NCI-H2107 treated with DMSO at 0.1 percent for 48 hours (cell line): ENCODE measurements at regions not wholly inside any gene's neighbourhood (a gene's known extent, or its start where the extent isn't known, plus 50 kb on each side); places are given as distances from the start of the nearest gene placed in this dataset.

Experiments used
- DNase-seq: peaks from one replicate; lab custom pipeline; 2025; ENCODE audit not compliant: unreplicated experiment; lab: John Stamatoyannopoulos, UW

DNA sequence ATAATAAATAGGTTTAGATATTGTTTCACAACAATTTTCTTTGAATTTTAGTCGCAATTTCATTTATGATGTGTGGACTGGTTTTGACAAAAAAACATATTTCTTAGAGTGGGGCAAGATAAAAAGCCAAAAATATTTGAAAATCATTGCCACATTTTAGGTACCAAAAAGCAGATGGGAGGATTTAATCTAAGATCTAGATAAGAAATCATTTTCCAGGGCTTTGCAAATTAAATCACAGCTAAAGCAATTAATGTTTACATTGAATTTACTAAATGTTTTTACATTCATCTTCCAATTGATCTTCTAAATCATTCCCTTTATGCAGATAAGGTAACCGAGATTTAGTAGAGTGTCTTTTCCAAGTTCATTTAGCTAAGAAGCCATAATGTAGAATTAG lies 1386.0 kb upstream of the TENM4 start:
- no peak for DNase-seq

DNA sequence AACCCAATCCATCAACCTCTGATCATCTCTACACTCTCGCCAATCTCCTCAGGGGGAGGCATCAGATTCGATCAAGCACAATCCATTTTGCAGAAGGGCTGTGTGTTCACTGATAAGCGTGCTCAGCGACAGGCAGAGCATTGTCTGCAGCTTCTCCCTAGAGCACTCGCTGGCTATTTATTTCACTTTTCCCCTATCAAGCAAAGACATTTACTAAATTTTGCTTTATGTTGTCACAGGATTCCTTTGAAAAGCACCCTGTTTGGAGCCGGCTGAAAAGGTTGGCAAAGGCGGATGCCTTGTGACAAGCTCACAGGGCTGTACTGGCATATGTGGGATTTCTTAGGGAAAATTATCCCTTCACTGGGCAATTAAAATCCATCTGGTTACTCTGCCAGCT lies 1381.5 kb upstream of the TENM4 start:
- no peak for DNase-seq

DNA sequence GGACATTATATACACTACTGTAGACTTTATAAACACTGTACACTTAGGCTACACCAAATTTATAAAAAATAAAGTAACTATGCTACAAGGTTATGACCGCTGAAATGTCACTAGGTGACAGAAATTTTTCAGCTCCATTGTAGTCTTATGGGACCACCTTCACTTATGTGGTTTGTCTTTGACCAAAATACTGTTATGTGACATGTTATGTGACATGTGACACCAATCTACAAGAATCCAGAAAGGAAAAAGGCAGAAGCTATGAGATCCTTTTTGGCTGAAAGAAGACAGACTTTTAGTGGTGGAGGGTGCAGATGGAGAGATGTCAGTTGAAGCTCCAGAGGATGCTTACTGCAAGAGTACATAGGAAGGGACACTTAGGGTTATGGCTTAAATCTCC lies 1378.4 kb upstream of the TENM4 start:
- DNase-seq = no peak

DNA sequence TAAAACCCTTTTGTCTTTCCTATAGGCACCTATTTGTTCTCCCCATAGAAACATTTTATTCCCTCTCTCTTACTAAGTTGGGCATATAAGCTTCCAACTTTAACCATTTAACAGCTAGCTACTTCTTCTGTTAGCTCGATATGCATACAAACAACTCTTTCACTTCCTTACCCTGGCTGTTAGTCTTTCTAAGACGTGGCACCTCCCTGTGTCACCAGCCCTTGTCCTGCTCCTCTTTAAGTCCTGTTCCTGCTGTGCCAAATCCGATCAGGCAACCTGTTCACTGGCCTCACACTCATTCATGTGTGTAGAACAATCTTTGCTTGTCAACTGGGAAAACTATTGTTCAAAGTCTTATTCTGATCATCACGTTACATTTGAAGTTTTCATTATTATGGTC lies 1376.1 kb upstream of the TENM4 start:
- DNase-seq = no peak

DNA sequence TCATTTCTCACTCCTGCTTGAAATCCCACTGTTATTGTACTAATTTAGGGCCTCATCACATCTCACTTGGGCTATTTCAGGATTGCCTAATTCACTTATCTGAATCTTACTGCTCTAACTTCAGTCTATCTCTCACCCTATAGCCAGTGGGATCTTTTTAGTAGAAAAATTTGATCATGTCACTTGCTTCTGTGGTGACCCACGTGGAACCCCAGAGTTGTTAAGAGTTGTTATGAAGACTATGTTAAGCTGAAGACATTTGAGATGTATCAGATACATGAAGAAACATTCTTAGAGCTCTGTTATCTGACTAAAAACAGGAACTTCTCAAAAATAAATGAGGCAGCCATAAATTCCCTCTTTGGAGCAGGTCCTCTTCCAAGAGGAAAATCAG lies 1375.6 kb upstream of the TENM4 start:
- no peak for DNase-seq

DNA sequence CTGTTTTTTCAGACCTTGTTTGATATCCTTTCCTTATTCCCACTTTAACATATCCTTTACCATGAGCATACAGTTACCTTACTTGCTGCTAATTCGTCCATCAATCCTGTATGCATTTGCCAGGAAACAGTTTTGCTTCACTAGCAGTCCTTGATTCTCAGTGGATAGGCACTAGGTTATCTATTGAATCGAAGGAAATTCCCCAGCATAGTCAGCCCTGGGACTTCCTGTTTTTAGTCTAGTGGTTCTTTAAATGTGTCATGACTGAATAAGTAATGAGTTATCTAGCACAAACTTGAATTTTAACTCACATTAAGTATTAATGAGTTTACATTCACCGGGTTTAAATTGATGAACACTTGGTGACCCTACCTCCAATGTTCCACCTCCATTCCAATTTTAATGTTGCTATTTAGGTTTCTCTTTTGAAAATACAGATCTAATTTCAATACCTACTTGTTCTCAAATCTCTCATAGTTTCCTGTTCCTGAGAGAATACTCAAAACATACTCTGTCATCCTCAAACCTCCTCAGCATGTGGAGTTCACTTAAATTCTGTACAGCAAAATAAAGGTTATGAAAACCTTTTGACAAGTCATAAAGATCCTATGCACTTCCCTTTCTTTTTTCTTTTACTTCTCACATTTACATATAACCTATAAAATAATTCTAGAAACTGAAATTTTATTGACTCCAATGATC lies 1375.1 kb upstream of the TENM4 start:
- DNase-seq = no peak

DNA sequence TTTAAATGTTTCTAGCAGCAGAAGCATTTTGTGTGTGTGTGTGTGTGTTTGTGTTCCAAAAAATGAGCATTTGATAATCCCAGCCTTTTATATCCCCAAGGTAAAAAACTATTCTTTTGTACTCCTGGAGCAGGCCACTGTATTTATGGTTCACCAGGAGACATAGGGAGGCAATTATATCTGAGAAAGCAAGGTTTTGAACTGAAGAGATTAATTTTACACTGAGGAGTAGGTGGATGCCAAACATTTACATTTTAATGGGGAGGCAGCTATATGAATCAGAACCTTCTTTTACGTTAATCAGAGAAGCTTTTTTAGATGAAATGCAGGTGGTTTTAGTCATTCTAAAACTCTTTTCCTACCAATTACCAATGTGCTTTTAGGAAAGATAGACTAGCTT lies 1374.0 kb upstream of the TENM4 start:
- DNase-seq = no peak

DNA sequence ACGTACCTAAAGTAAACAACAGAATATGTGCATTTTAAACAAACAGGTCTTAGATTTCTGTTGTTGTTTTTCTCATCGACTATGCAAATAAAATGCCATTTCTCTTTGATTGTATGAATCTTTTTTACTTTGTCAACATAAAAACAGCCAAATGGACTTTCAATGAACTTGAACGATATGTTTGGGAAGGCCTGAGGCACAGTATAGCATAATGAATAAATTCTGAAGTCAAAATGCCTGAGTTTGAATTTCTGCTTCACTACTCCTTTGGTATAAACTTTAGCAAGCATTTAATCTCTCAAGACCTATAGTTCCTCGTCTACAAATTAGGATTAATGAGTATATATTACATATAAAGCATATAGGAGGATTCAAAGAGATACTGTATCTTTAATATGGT lies 1369.9 kb upstream of the TENM4 start:
- DNase-seq = no peak

DNA sequence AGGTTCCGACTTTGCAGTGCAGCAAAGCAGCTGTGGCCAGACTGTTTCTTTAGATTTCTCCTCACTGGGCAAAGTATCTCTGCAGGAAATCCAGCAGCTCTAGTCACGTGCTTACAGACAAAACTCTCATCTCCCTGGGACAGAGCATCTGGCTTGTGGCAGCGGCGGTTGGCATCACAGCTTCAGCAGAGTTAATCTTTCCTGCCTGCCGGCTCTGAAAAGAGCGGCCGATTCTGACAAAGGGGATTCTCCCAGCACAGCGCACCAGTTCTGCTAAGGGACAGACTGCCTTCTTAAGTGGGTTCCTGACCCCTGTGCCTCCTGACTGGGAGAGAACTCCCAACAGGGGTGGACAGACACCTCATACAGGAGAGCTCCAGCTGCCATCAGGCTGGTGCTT lies 1357.3 kb upstream of the TENM4 start:
- DNase-seq = no peak

DNA sequence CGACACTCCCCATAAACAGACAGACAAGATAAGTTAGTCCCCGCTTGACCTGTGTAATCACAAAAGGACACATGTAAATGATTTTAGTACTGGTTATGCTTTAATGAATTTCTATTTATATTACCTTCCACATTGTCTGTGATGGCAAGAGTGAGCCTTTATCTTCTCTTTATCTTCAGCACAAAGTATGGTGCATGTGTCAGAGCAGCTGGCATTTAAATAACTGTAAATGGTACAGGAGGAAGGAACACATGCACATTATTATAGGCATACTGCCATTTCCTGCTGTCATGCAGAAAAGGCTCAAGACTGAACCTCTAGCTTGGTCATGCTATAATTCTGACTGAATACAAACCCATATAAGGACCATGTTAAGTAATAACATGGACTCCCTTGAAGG lies 1342.7 kb upstream of the TENM4 start:
- no peak for DNase-seq

DNA sequence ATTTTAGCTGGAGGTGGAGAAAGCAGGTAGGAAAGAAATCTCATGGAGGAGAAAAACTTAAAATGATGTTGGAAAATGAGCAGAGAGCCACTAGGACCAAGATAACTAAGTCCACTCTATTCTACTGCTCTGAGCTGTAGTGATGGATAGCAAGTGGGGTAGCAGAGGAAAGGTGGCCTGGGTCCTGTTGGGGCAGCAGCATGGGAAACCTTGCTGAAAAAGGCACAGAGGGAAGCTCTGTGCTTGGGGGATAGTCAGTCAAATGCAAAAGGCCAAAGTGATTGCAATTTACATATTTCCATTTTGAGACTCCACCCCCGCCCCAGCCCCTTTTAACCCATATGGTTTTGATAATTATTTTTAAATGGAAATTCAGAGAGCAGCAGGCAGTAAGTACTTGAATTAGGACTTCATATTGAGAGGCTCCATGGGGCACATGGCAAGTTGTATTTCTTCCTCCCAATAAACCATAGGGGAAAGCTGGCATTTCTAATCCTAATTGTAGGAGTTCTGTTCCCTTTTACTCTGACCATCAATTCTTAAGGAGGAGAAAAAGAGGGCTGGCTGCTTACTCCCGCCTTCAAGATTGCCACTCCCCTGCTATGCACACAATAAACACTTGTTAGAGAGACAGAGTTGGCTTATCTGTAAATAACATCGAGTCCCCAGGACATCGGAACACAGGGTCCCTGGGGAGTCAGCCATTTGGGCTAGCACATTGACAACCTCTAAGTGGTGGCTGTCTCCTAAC lies 1341.5 kb upstream of the TENM4 start:
- no peak for DNase-seq

DNA sequence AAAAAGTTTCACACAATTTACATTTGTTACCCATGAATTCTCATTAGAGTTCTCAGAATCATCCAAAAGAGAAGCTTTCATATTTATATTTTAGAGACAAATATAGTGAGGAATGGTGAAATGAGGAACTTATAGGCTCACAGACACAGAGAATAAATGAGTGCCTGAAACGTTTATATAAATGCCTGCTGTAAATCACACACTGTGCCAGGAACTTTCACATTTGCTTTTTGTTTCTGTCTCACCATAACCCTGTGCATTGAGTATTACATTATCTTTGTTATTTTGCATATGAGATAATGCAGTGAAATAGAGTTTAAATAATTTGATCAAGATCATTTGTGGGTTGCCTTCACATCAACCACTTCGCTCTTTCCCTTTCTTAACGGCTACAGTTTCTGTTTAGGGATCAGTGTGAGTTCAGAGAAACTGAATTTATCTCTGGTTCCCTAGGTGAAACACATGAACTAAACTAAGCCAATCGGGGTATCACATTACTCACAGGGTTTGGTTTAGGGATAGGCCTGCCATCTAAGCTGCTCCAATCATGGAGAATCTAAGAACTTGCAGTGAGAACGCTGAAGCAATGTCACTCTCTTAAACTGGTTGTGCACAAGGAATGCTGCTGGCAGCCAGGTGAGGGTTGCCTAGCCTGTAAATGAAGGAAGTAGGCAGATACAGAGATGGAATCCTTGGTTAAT lies 1339.2 kb upstream of the TENM4 start:
- DNase-seq = no peak

DNA sequence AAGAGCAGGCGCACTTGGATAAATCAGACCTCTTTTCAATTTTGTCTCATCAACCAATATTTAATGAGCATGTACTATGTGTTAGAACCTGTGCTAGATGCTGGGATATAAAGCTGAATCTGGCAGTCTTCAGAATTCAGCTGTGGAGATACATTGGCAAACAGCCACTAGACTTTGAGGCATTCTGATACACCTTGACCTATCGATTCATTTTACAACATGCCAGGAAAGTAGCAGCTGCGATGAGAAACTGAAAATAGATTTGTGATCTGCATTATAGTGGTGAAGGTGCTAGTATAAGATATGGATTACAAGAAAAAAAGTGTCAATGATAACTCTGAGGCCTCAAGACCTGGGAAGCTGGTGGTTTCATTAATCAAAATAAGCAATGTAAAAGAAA lies 1338.1 kb upstream of the TENM4 start:
- no peak for DNase-seq

DNA sequence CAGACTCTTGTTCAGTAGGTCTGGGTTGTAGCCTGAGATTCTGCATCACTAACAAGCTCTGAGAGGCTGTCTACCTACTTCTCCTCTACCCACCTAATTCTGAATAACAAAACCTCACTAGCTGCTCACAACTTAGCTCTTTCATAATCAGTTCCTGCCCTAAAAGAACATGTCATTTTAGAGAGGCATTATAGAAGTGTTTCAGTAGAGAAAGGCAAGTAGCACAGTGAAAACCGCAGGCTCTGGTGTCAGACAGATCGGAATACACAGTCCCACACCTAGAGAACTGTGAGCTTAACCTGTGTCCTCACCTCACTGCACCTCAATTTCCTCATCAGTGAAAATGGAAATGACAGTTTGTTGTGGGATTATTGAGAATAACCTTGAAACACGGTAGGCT lies 1337.6 kb upstream of the TENM4 start:
- no peak for DNase-seq

DNA sequence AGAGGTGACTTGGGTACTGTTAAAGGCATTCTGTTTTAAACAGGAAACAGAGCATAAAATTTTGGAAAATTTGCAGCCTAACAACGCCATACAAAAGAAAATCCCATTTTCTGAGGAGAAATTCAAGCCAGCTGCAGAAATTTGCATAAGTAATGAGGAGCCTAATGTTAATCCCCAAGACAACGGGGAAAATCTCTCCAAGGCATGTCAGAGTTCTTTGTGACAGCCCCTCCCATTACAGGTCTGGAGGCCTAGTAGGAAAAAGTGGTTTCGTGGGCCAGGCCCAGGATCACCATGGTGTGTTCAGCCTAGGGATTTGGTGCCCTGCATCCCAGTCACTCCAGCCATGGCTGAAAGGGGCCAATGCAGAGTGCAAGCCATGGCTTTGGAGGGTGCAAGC lies 1333.1 kb upstream of the TENM4 start:
- no peak for DNase-seq

DNA sequence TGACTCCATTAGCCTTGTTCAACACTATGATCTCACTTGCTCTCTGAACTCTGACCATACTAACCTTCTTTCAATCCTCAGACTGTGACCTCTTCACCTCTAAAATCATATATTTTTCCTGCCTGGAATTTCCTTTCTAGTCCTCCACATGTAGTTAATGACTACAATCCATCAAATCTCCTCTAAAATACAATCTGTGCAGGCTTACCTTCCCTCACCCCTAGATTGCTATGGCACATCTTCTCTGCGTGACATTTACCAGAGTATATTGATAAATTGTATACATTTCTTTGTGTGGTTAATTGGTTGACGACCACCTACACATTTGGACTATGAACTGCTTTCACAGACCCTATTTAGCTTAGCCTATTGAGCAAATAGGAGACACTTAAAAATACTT lies 1330.2 kb upstream of the TENM4 start:
- DNase-seq = no peak

DNA sequence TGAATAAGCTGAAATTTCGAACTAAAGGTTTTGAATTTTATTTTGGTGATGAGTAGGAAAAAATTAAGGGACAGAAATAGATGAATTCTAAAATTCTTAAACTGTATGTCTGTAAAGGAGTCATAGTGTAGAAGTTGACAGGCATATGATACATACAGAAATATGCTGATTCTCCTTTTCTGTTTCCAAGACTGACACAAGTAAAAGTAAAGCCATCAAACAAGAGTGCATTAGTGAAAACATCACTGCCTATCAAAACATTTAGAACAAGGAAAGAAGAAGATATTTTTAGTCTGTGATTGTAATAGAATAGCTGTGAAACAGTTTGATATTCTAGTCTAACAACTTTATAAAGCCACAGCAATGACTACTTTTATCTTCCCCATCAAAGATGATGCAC lies 1318.0 kb upstream of the TENM4 start:
- no peak for DNase-seq

DNA sequence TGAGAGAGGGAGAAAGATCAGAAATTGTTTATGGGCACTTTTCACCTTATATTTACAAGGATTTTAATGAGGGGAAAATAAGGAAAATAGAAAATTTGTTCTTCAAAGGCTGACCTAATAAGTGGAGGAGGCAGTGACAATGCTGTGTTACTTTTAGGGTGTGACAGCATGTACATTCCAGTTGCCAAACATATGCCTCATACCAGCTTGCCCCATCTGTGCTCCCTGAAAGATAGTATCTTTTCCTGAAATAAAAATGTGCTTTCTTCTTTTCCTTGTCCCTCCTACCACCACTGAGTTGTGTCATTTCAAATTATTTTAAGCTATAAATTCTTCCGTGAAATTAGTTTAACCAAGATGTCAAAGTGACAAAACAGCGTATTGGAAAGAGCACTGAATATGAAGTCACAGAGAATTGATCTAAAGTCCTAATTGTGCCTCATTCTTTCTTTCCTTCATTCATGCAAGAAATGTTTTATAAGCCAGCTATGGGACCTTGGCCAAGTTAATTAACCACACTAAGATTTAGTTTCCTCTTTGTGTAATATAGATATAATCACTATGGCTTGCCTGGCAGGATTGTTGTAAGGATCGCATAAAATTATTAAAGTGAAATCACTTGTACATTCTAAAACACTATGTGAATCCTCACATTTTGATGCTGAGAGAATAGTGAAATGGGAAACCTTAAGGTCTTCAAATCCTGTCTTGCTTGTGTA lies 1307.5 kb upstream of the TENM4 start:
- no peak for DNase-seq

DNA sequence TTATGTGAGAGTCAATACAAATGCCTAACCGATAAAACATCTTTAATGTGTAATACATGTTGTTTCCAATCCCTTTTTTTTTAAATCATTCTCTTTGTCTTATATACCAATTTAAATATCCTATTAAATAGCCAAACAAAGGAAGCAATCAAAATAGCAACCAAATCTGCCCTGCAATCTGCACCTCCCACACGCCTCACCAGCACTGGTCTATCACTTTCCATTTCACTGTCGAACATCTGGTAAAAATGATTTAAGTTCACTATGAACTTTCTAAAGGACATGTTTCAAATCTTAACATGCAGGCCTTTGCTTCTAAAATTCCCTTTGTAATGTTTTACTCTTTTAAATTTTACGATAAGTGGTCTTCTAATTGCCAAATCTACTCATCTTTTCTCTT lies 1305.5 kb upstream of the TENM4 start:
- DNase-seq = no peak

DNA sequence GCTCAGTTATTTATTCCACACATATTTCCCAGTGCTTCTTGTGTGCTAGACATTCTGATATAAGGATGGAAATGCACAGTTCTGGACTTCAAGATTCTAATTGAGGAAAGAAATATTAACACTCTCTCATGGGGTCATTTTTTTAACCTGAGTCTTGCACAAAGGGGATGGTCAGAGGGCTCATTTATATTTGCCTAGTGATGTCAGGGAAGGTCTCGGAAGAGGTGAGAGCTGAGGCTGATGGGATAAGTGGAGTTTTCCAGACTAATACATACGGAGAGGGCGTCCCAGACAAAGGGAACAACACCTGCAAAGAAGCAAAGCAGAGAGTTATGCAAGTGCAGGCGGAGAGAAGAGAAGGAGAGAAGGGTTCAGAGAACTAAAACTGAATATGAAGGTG lies 1304.6 kb upstream of the TENM4 start:
- no peak for DNase-seq

DNA sequence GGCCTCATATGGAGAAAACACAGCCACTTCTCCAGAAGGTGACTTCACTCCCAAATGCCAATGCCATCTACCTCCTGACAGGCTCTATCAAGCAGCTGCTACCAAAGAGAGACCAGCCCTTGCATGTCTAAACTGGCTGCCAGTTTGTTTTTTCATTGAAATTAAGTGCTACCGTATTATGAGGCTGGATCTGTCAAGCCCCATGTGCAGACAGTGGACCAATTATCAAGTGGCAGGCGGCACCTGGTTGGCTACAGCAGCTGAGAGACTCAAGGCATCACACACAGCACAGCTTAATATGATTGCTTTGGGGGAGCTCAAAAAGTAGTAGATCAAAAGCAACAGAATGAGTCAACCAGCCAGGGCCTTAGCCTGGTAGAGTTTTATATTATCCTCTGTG lies 1293.0 kb upstream of the TENM4 start:
- DNase-seq = no peak

DNA sequence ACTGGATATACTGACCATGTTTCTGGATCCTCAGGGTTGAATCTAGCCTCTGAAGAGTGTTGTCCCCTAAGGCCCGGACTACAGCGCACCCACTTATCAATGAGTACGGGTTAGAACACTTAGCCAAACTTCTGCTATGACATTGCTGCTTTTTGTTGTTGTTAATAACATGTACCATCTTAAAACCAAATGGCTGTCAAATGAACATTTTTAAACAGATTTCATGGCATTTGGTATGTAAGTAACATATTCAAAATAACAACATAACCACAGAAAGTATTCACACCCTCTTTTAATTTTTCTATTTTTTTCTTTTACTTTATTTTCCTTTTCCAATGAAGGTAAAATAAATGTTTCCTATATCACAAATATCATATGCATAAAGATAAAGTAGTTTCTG lies 1292.5 kb upstream of the TENM4 start:
- no peak for DNase-seq
